HuH-7 (cell line): ENCODE measurements at regions not wholly inside any gene's neighbourhood (a gene's known extent, or its start where the extent isn't known, plus 50 kb on each side); places are given as distances from the start of the nearest gene placed in this dataset.
A peak's percentile ranks its signal among the peaks of the same experiment; 100 is the strongest.

ENCODE experiments used
- DNase-seq: peaks from one replicate; pipeline ENCODE4 v3.0.0; 2011; ENCODE audit warnings: low spot score

GRCh38 chr13:23983671-23984070, 86.4 kb upstream of the C1QTNF9B start:
- DNase-seq = no peak

- no peak for DNase-seq
Measured at GRCh38 chr13:23984546-23984945, 87.2 kb upstream of the C1QTNF9B start.

GRCh38 chr13:23985060-23985459, 87.8 kb upstream of the C1QTNF9B start:
- DNase-seq = no peak

DNA sequence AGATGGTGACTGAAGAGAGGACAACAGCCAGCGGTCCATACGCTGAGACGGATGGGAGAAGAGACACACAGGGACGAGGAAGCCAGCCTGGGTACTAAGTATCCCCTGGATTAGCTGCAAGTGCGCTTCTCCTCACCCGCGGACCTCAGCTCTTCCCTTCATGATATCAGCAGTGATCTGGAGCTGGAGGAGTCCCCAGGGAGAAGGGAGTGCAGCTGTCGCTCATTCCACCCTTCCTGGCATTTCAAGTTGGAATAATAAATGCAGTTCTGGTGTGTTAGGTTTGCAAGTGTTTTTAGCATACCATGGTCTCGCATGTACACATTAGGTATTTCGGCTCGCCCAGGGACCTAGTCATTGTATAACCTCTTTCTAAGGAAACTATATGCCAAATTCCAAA, 88.5 kb upstream of the C1QTNF9B start:
- DNase-seq = no peak

DNA sequence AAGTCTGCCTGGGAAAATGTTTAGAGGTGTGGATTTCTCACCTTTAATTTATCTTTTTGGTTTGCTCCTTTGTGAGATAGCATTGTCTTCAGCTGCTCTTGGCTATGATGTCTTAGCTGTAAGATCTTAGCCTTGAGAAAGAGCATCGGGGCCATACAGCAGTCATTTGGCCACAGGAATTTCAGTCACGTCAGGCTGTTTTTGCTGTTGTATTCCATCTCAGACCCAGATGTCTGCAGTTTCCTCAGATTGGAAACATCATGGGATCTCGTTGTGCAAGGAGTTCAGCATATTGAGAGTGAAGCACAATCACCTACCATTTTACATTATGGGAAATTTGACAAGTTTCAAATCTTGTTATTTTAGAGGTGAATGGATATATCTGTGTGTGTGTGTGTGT, 89.3 kb upstream of the C1QTNF9B start:
- DNase-seq = no peak

GRCh38 chr13:23987331-23987894, 90.1 kb upstream of the C1QTNF9B start:
- DNase-seq = no peak

- DNase-seq = no peak
Measured at GRCh38 chr13:23988546-23989122, 91.3 kb upstream of the C1QTNF9B start.

DNA sequence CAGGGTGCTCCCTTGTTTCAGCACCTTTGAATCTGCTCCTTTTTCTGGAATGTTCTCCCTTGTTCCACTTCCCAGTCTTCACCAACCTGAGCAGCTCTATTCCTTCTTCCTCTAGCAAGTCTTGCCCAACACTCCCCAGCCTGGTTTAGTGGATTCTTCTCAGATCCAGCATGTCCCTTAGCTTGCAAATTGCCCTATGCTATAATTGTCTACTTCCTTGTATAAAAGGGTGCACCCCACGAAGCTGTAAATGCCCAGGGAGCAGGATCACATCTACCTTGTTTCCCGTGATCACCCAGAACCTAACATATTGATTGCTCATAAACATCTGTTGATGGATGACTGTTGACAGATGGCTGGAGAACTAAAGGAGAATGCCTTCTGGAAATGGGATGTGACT, 93.2 kb upstream of the C1QTNF9B start:
- no peak for DNase-seq

DNA sequence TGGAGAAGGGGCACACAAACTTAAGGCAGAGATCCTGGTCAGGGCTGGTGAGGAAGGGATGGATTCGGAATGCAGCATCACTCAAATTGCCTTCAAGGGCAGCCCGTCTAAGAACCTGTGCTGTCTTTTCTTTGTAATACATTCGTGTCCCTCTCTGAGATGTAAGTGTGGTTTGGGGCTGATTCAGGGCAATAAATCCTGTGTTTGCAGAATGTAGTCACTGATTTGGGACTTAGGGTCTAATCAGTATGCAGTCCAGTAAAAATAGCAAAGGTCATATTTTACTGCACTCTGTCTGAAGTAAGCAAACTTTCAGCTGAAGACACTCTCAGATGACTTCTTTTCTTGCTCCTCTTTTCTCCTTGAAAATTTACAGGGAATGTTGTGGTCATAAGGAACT, 93.8 kb upstream of the C1QTNF9B start:
- DNase-seq = peak; percentile 39

DNA sequence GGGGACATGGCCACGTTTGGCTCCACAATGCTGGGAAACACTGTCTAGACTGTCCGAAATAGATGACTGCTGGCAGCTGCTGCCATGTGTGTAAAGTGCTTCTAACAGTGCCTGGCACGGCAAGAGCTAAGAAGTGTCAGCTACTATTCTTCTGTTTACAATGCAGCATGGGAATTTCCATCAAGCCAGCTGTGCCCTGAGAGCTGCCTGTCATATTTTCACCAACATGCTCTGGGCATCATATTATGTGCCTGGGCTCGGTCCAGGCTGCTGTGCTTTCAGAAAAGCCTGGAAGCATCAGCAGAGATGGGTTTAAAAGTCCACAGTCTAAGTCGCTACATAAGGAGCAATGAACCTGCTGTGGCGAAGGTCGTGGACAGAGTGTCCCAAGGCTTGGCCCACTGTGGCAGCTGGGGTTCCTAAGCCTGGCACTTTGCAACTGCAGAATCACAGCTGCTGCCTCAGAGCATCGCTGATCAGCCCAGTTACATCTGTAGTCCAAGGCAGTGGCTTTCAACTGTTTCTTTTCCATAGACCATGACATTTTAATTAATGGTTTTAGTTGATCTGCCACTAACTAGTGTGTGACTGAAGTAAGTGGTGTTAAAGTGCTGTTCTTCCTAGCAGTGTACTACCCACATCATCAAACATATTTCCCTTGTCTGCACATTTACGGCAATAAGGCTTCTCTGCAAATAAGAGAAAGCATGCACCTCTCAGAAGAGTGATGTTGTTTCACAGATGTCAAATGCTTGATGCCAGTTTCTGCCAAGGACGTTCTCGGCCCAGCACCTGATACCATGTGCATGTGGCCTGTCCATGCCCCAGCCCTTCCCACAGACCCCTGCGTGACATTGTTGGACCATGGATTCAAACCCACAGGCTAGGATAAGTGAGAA, 95.7 kb upstream of the C1QTNF9B start:
- DNase-seq = no peak

- no peak for DNase-seq
Measured at GRCh38 chr13:23993680-23993985, 96.3 kb upstream of the C1QTNF9B start.

- no peak for DNase-seq
Measured at GRCh38 chr13:23995283-23996073, 98.2 kb upstream of the C1QTNF9B start.

DNA sequence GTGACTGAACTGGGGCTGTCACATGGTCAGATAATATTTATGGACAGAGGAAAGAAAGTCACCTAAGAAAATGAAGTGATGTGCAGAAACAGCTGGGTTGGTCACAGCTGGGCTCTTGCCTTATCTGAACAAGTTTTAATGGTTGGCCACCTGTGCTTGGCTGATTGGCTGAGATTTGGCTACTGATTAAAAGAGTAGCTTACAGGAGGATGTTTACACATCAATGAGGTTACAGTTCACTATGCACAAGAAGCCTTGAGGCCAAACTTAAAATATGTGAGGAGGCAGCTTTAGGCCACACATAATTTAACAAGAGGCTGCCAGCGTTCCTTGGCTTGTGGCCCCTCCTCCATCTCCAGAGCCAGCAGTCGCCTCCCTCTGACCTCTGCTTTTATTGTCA, 99.2 kb upstream of the C1QTNF9B start:
- DNase-seq = no peak

DNA sequence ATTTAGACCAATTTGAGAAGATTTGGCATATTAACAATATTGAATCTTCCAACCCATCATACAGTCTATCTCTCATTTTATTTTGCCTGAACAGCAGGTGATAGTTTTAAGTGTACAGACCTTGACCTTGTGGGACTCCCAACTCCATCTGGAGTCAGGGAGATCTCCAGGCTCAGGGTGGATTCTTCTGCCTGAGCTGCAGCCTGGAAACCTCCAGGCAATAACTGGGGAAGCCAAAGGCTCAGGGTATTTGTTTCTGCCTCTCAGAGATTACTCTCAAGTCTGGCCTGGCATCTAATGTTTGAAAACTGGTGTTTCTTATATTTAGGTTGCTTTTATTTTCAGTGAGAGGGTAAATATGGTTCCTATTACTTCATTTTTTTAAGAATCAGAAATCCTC, 102.1 kb upstream of the C1QTNF9B start:
- no peak for DNase-seq

- DNase-seq = no peak
Measured at GRCh38 chr13:24002206-24002815, 105.0 kb upstream of the C1QTNF9B start.

- no peak for DNase-seq
Measured at GRCh38 chr13:24004142-24004899, 107.0 kb upstream of the C1QTNF9B start.

- no peak for DNase-seq
Measured at GRCh38 chr13:24004971-24005370, 107.7 kb upstream of the C1QTNF9B start.

DNA sequence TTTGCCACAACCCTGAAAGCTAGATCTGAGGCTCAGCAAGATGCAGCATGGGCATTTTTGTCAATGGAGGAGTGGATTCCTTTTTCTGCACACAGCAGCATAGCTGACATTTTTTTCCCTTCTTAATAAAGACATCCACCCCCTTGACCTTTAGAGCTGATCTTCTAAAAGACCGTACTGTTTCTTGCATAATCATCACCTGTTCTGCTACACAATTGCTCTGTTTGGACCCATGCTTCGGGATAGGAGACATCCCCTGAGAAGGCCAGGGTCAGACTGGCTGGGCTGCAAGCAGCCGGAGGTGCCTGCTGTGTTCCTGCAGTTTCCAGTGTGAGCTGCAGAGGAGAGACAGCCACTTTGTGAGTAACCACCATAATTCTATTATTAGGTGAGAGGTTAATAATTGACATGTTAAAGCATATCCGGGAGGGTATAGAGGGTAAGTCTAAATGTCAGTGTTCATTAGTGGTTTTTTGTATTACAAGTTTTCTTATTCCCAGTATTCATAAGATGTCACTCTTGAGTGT, 108.5 kb upstream of the C1QTNF9B start:
- DNase-seq = no peak

DNA sequence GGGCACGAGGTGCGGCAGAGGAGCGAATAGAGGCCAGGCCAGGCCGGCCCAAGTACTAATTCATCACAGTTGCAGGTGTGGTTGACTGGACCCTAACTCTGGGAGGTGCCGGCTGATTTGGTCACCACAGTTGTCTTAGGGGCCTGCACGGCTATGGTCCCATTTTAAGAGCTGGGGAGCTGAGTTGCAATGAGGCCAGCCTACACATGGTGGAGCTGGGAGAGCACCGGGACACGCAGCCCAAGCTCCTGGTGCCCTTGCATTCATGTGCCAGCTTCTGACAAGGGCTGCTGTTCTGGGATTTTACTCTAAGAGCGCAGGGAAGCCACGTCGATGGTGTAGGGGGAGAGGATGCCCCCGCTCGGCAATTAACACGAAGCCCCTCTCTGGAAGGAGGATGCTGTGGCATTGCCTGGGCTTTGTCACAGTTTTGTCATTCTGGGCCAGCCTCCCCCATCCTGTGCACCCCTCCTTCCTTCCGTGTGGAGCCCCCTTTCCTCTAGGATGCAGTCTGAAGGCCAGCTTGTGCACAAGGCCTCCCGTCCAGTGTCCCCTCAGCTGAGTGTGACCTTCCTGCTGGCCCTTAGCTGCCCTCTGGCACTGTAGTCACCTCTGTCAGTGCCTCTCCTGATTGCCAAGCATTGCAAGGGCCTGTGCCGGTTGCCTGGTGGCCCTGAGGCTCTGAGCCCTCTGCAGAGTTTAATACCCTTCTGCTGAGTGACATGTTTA, 109.4 kb upstream of the C1QTNF9B start:
- DNase-seq = no peak

GRCh38 chr13:24007979-24008620, 110.8 kb upstream of the C1QTNF9B start:
- DNase-seq = no peak
